GM19455 (cell line): ENCODE measurements at regions not wholly inside any gene's neighbourhood (a gene's known extent, or its start where the extent isn't known, plus 50 kb on each side); places are given as distances from the start of the nearest gene placed in this dataset.
"Not testable (repeated sequence)": the region's sequence is repeated elsewhere in the genome, so short reads cannot be mapped to it uniquely, and the experiment has no call there.

Experiments used
- ATAC-seq: cut with Tn5 transposase; IDR thresholded peaks from one replicate; pipeline ENCODE4 v1.9.1; 2021; ENCODE audit not compliant: unreplicated experiment

GRCh38 chr4:34953145-34953799, 1291.0 kb downstream of the ARAP2 start:
- no peak for ATAC-seq

DNA sequence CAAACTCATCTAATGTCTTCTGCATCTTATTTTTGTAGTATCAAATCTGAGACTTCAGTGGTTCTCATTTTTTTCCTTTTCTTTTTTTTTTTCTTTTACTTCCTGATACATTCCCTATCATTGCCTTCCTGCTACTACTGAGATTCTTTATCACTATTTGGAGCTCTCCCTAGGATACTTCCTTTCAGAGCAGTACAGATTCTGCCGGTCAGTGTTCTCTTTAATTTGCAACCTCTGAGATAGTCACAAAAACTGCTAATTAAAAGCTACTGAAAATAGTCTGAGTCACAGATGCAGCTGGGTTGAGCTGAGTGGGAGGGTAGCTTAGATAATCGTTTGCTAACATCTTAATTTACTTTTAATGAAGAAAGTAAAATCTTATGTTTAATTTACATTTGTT, 1279.7 kb downstream of the ARAP2 start:
- no peak for ATAC-seq

- ATAC-seq: no peak
Observed at GRCh38 chr4:34972189-34972588, 1272.1 kb downstream of the ARAP2 start.

DNA sequence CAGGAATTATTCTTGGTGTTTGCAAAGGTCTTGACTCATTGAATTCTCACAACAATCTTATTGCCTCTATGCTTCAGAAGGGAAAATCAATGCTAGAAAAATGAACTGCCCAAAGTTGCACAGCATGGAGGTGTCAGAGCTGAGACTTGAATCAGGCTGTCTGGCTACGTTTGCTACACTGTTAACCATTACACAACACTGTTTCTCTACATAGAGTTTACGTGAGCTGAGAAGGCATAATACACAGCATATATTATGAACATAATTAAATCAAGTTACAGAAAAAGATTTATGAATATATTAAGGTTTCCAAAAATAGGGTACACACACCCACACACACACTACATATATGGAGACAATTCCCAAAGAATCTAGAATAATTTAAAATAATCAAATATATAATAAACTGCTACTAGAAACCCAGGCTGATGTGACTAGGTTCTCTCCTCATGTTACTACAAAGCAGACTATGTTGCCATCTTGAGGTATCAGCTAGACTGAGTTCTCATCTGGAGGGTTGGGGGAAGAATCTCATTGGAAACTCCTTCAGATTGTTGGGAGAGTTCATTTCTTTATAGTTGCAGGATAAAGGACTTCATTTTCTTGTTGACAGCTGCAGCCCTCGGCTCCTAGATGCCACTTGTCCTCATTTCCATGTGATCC, 1270.5 kb downstream of the ARAP2 start:
- ATAC-seq: no peak

DNA sequence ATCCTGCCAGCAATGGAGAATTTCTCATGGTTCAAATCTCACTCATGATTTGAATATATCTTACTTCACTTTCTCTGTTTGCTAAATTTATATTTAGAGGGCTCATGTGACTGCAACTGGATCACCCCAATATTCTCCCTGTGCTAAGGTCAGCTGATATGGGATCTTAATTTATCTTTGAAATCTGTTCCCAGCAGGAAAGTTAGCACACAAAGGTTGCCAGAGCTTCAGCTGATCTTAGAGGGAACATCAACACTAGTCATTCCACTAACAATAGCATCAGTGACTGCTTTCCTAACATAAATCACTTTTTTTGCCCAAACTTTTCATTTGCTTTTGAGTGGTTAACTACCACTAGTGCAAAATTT, 1270.0 kb downstream of the ARAP2 start:
- no peak for ATAC-seq

DNA sequence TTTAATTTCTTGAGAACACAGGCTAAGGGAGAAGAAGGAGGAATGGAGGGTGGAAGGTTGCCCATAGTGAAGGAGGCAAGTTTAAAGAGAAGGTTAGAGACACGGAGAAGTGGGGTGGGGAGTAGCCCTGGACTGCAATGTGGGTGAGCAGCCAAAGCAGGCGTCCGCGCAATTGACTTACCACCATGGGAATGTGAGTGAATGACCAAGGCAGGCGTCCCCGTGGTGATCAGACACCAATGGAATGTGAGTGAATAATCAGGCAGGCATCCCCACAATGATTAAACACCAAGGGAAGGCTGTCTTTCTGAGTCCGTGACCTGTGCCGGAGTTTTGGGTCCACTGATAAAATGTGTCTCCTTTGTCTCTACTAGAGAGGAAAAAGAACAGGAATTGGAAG, 1223.1 kb downstream of the ARAP2 start:
- ATAC-seq: not testable (repeated sequence)

- ATAC-seq: no peak
Observed at GRCh38 chr4:35025152-35025834, 1219.0 kb downstream of the ARAP2 start.

- no peak for ATAC-seq
Observed at GRCh38 chr4:35038079-35038805, 1206.1 kb downstream of the ARAP2 start.

GRCh38 chr4:35038845-35039244, 1205.5 kb downstream of the ARAP2 start:
- ATAC-seq: no peak

DNA sequence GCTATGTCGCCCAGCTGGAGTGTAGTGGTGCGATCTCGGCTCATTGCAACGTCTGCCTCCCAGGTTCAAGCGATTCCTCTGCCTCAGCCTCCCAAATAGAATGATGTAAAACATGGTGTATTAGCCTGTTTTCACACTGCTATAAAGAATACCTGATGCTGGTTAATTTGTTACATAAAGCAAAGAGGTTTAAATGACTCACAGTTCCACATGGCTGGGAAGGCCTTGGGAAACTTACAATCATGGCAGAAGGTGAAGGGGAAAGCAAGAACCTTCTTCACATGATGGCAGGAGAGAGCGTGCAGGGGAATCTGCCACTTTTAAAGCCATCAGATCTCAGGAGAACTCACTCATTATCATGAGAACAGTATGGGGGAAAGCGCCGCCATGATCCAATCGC, 1191.8 kb downstream of the ARAP2 start:
- ATAC-seq: no peak

DNA sequence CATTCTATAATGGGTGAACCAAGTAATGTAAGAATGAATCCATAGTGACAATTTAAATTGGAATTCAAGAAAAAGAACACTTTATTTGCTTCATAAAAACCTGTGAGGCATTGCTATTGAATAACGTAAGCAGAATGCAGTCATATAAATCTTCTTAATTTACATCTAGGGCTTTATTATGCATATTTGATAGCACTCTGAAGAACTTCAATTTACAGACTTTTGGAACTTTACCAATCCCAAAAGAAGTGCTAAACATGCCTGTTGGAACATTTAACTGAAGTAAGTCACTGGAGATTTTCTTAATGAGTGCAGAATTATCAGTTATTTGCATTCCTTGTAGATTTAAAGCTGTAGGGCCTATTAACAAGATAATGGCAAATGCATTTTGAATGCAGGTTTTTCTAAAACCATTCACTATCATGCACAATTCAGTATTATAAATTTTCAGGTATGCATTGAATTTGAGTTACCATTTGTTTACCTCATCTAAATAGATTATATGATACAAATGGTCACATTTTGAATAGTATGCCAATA, 1181.2 kb downstream of the ARAP2 start:
- ATAC-seq: no peak

GRCh38 chr4:35066406-35066805, 1177.9 kb downstream of the ARAP2 start:
- no peak for ATAC-seq

DNA sequence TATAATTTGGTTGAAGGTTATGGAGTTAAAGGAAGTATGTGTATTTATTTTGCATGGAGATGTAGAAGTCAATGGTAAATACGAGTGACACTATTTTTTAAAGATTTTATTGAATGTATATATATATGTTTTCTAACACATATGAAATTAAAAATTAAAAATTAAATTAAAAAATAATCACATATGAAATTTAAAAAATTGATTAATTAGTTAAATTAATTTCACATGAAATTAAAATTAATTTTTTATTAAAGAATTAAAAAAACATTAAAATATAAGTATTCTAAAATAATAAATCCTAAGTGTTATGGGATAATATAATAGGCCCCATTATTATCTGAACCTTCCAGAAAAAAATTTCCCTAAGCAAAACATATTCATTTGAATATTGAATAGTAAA, 1163.5 kb downstream of the ARAP2 start:
- ATAC-seq: no peak

DNA sequence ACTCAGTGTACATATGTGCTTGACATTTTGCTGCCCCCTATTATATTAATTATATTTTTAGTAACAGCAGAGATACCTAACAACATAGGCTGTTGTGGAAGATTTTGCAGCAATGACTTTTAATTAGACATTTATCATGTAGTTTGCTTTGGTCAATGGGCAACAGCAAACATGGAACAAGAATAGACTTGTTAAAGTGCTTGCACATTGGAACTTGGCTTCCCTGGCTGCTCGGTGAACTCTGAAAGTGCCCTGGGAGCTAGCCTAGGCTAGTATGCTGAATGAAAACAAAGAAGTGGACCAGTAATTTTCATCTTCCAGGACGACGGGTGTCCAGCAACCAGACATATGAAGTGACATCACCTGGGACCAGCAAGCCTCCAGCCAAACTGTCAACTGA, 1157.1 kb downstream of the ARAP2 start:
- no peak for ATAC-seq

DNA sequence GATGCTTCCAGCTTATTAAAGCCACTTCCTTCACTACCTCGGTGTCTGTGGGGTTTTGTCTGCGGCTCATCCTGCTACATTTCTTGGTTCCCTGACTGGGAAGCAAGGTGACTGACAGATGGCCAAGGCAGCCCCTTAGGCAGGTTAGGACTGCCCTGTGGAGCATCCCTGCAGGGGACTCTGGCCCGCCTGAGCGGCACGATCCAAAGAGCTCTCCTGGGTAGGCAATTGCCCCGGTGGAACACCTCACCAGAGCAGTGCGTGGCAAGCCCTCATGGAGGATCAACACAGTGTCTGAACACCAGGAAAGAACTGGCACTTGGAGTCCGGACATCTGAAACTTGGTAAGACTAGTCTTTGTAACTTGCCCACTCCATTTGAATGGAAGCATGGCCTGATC, 1143.4 kb downstream of the ARAP2 start:
- ATAC-seq: no peak

DNA sequence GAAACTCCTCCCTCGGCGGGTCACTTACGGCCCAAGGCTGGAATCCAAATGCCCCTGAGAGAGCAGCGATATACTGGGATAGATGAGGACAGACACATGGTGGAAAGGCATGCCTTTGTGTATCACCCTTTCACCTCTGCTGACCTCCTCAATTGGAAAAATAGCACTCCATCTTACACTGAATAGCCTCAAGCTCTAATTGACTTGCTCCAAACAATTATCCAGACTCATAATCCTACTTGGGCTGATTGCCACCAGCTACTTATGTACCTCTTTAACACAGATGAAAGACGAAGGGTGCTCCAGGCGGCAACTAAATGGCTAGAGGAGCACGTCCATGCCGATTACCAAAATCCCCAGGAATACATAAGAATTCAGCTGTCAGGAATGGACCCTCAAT, 1142.2 kb downstream of the ARAP2 start:
- ATAC-seq: no peak

DNA sequence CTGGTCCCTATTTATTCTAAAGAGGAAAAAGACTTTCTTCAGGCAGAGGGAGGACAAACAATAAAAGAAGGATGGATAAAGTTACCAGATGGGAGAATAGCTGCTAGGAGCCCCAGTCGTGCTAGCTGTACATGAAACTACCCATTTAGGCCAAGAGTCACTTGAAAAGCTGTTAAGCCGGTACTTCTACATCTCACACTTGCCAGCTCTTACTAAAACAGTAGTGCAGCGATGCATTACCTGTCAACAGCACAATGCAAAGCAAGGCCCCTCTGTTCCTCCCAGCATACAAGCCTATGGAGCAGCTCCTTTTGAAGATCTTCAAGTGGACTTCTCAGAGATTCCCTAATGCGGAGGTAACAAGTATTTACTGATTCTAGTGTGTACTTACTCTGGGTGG, 1138.8 kb downstream of the ARAP2 start:
- ATAC-seq: no peak

GRCh38 chr4:35106091-35106734, 1138.1 kb downstream of the ARAP2 start:
- no peak for ATAC-seq

GRCh38 chr4:35124106-35124505, 1120.2 kb downstream of the ARAP2 start:
- no peak for ATAC-seq

DNA sequence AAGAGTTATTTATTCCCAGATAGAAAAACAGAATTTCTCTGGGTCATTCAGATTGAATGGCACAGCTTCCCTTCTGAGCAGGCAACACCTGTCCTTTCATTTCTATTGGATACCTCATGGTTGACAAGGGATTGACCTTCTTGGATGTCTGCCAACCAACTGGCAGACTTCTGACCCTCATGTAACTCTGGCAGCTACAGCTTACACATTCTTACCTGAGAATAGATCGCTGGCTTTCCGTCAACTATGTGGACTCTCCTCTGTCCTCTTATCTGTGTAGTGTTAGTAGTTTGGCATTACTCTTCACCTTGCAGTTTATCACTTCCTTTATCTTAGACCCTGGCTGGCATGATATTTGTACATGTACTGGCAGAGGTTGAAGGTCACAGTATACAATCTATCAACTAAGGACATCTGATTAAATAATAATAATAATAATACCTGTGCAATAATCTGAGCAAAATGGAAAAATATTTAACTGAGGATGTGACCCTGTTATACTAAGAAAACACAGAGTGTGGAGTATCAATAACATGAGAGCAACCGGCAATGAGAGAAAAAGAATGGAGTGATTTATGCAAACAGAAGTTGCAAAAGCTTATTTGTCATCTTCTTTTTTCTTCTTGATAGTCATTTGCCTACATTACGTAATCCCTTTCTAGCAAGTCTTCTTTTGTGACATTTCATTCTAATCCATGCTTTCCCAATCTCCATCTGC, 1118.2 kb downstream of the ARAP2 start:
- no peak for ATAC-seq
